SJCRH30 (cell line): ENCODE measurements at regions not wholly inside any gene's neighbourhood (a gene's known extent, or its start where the extent isn't known, plus 50 kb on each side); places are given as distances from the start of the nearest gene placed in this dataset.

ENCODE experiments used
- DNase-seq, 2 experiments: peaks; one replicate each; pipeline ENCODE4 v3.0.0-alpha.2; 2015 to 2020
- H3K27ac ChIP-seq: fragments of 250-450 bp; sonication (Bioruptor Pico); 2 replicates; pipeline ENCODE4 v1.5.1; 2020; ENCODE audit warnings: mild to moderate bottlenecking, moderate library complexity
- H3K27me3 ChIP-seq: fragments of 250-450 bp; sonication (Bioruptor Pico); 2 replicates; pipeline ENCODE4 v1.5.1; 2020; ENCODE audit warnings: mild to moderate bottlenecking, moderate library complexity
- H3K36me3 ChIP-seq: fragments of 250-450 bp; sonication (Bioruptor Pico); 2 replicates; pipeline ENCODE4 v1.5.1; 2020; ENCODE audit warnings: mild to moderate bottlenecking, moderate library complexity
- H3K4me1 ChIP-seq: fragments of 250-450 bp; sonication (Bioruptor Pico); 2 replicates; pipeline ENCODE4 v1.5.1; 2020; ENCODE audit warnings: mild to moderate bottlenecking, moderate library complexity
- H3K4me3 ChIP-seq: fragments of 250-450 bp; sonication (Bioruptor Pico); 2 replicates; pipeline ENCODE4 v1.5.1; 2020; ENCODE audit warnings: mild to moderate bottlenecking, moderate library complexity
- H3K9me3 ChIP-seq: fragments of 250-450 bp; sonication (Bioruptor Pico); replicated peaks from 2 replicates; pipeline ENCODE4 v1.5.1; 2020; ENCODE audit warnings: mild to moderate bottlenecking, moderate library complexity

- Histone ChIP-seq H3K36me3 (no peaks in the 10 kb centered on the region), H3K27ac (no peak overlapping the region), H3K27me3 (no peaks in the 10 kb centered on the region), H3K4me3 (no peak overlapping the region), H3K9me3 (no peaks in the 10 kb centered on the region), H3K4me1 (no peaks in the 10 kb centered on the region)
- no peak for DNase-seq
Observed at GRCh38 chr11:111046291-111046690, 199.2 kb upstream of the POU2AF2 start.

GRCh38 chr11:111045874-111046273 is 199.7 kb upstream of the POU2AF2 start:
- no peak overlapping the region for H3K4me3 ChIP-seq
- H3K27me3 ChIP-seq: no peaks in the 10 kb centered on the region
- H3K27ac ChIP-seq: no peak overlapping the region
- no peak for DNase-seq
- H3K9me3 ChIP-seq: no peaks in the 10 kb centered on the region
- no peaks in the 10 kb centered on the region for H3K36me3 ChIP-seq
- H3K4me1 ChIP-seq: no peaks in the 10 kb centered on the region

- H3K36me3 ChIP-seq: no peaks in the 10 kb centered on the region
- H3K9me3 ChIP-seq: no peaks in the 10 kb centered on the region
- no peak for DNase-seq
- no peak overlapping the region for H3K27ac ChIP-seq
- H3K27me3 ChIP-seq: no peaks in the 10 kb centered on the region
- no peaks in the 10 kb centered on the region for H3K4me1 ChIP-seq
- no peak overlapping the region for H3K4me3 ChIP-seq
Observed at GRCh38 chr11:111045407-111045803, 200.1 kb upstream of the POU2AF2 start.

GRCh38 chr11:111044751-111045406 is 200.6 kb upstream of the POU2AF2 start:
- no peaks in the 10 kb centered on the region for H3K4me1 ChIP-seq
- H3K4me3 ChIP-seq: no peak overlapping the region
- H3K27me3 ChIP-seq: no peaks in the 10 kb centered on the region
- no peaks in the 10 kb centered on the region for H3K9me3 ChIP-seq
- no peak overlapping the region for H3K27ac ChIP-seq
- H3K36me3 ChIP-seq: no peaks in the 10 kb centered on the region
- DNase-seq: no peak

- H3K4me3 ChIP-seq: no peak overlapping the region
- H3K36me3 ChIP-seq: no peaks in the 10 kb centered on the region
- no peak overlapping the region for H3K27ac ChIP-seq
- no peaks in the 10 kb centered on the region for H3K27me3 ChIP-seq
- H3K9me3 ChIP-seq: no peaks in the 10 kb centered on the region
- no peaks in the 10 kb centered on the region for H3K4me1 ChIP-seq
- no peak for DNase-seq
Observed at GRCh38 chr11:111039982-111040381, 205.5 kb upstream of the POU2AF2 start.

- Histone ChIP-seq H3K9me3 (no peaks in the 10 kb centered on the region), H3K4me1 (no peaks in the 10 kb centered on the region), H3K4me3 (no peak overlapping the region), H3K27me3 (no peaks in the 10 kb centered on the region), H3K36me3 (no peaks in the 10 kb centered on the region), H3K27ac (no peak overlapping the region)
- DNase-seq: no peak
Observed at GRCh38 chr11:111035746-111036145, 209.8 kb upstream of the POU2AF2 start.

- no peaks in the 10 kb centered on the region for H3K9me3 ChIP-seq
- H3K4me3 ChIP-seq: no peak overlapping the region
- no peaks in the 10 kb centered on the region for H3K36me3 ChIP-seq
- H3K4me1 ChIP-seq: no peaks in the 10 kb centered on the region
- H3K27ac ChIP-seq: no peak overlapping the region
- DNase-seq: no peak
- no peaks in the 10 kb centered on the region for H3K27me3 ChIP-seq
Observed at GRCh38 chr11:111026241-111026640, 219.3 kb upstream of the POU2AF2 start.

GRCh38 chr11:111021131-111021530 is 224.4 kb upstream of the POU2AF2 start:
- DNase-seq: no peak
- Histone ChIP-seq H3K27ac (no peak overlapping the region), H3K27me3 (no peaks in the 10 kb centered on the region), H3K4me1 (no peaks in the 10 kb centered on the region), H3K9me3 (no peaks in the 10 kb centered on the region), H3K36me3 (no peaks in the 10 kb centered on the region), H3K4me3 (no peak overlapping the region)

GRCh38 chr11:111019871-111020670 is 225.5 kb upstream of the POU2AF2 start:
- no peak for DNase-seq

GRCh38 chr11:111019451-111019850 is 226.1 kb upstream of the POU2AF2 start:
- Histone ChIP-seq H3K4me1 (no peaks in the 10 kb centered on the region), H3K36me3 (no peaks in the 10 kb centered on the region), H3K9me3 (no peaks in the 10 kb centered on the region), H3K27me3 (no peaks in the 10 kb centered on the region), H3K27ac (no peak overlapping the region), H3K4me3 (no peak overlapping the region)
- DNase-seq: no peak

More at GRCh38 chr11:111019871-111020670, 225.5 kb upstream of the POU2AF2 start:
- Histone ChIP-seq H3K4me3 (no peak overlapping the region), H3K36me3 (no peaks in the 10 kb centered on the region), H3K27me3 (no peaks in the 10 kb centered on the region), H3K9me3 (no peaks in the 10 kb centered on the region), H3K4me1 (no peaks in the 10 kb centered on the region), H3K27ac (no peak overlapping the region)

GRCh38 chr11:111018566-111018965 is 227.0 kb upstream of the POU2AF2 start:
- Histone ChIP-seq H3K27me3 (no peaks in the 10 kb centered on the region), H3K36me3 (no peaks in the 10 kb centered on the region), H3K9me3 (no peaks in the 10 kb centered on the region), H3K4me1 (no peaks in the 10 kb centered on the region), H3K27ac (no peak overlapping the region), H3K4me3 (no peak overlapping the region)
- DNase-seq: no peak

GRCh38 chr11:111012491-111012890 is 233.0 kb upstream of the POU2AF2 start:
- Histone ChIP-seq H3K9me3 (no peaks in the 10 kb centered on the region), H3K27me3 (no peaks in the 10 kb centered on the region), H3K36me3 (no peaks in the 10 kb centered on the region), H3K4me1 (no peaks in the 10 kb centered on the region), H3K27ac (no peak overlapping the region), H3K4me3 (no peak overlapping the region)
- DNase-seq: no peak

GRCh38 chr11:111011275-111011594 is 234.3 kb upstream of the POU2AF2 start:
- Histone ChIP-seq H3K9me3 (no peaks in the 10 kb centered on the region), H3K27me3 (no peaks in the 10 kb centered on the region)
- DNase-seq: no peak

GRCh38 chr11:111010391-111011274 is 234.9 kb upstream of the POU2AF2 start:
- H3K27me3 ChIP-seq: no peaks in the 10 kb centered on the region
- DNase-seq: no peak

More at GRCh38 chr11:111011275-111011594, 234.3 kb upstream of the POU2AF2 start:
- Histone ChIP-seq H3K36me3 (no peaks in the 10 kb centered on the region), H3K4me1 (no peaks in the 10 kb centered on the region), H3K27ac (no peak overlapping the region), H3K4me3 (no peak overlapping the region)

GRCh38 chr11:111006227-111006626 is 239.3 kb upstream of the POU2AF2 start:
- Histone ChIP-seq H3K4me1 (no peaks in the 10 kb centered on the region), H3K4me3 (no peak overlapping the region), H3K36me3 (no peaks in the 10 kb centered on the region), H3K27me3 (no peaks in the 10 kb centered on the region), H3K27ac (no peak overlapping the region), H3K9me3 (no peaks in the 10 kb centered on the region)
- DNase-seq: no peak

More at GRCh38 chr11:111010391-111011274, 234.9 kb upstream of the POU2AF2 start:
- Histone ChIP-seq H3K27ac (no peak overlapping the region), H3K36me3 (no peaks in the 10 kb centered on the region), H3K9me3 (no peaks in the 10 kb centered on the region), H3K4me1 (no peaks in the 10 kb centered on the region), H3K4me3 (no peak overlapping the region)
